ENCODE measurements at regions not wholly inside any gene's neighbourhood (a gene's known extent, or its start where the extent isn't known, plus 50 kb on each side); places are given as distances from the start of the nearest gene placed in this dataset.

- TF ChIP-seq CTCF (IDR thresholded peaks at IDR 0.05; ENCODE audit: low read depth, low read length) (no peak), EZH2phosphoT487 (IDR thresholded peaks at IDR 0.05; ENCODE audit: low read depth) (no peak)
Observed at GRCh38 chr15:26050984-26051383, 187.9 kb upstream of the ATP10A start.

Measured in OCI-LY3 (cell line).